Mesodermal cell (in vitro differentiated cells): ENCODE measurements at regions not wholly inside any gene's neighbourhood (a gene's known extent, or its start where the extent isn't known, plus 50 kb on each side); places are given as distances from the start of the nearest gene placed in this dataset.
"Not testable (repeated sequence)": the region's sequence is repeated elsewhere in the genome, so short reads cannot be mapped to it uniquely, and the experiment has no call there.

Experiments
- H3K27ac ChIP-seq: 2 replicates; pipeline ENCODE4 v1.7.0; 2013; ENCODE audit warnings: mild to moderate bottlenecking, low read depth, low read length, moderate library complexity; ENCODE audit not compliant: severe bottlenecking
- H3K36me3 ChIP-seq: 2 replicates; pipeline ENCODE4 v1.7.1; 2013; ENCODE audit warnings: mild to moderate bottlenecking, low read length, moderate library complexity; ENCODE audit not compliant: control insufficient read depth, insufficient read depth
- H3K4me1 ChIP-seq: one replicate; pipeline ENCODE4 v1.7.1; 2013; ENCODE audit warnings: mild to moderate bottlenecking, low read length; ENCODE audit not compliant: insufficient read depth, control insufficient read depth, poor library complexity, severe bottlenecking
- H3K4me3 ChIP-seq: 2 replicates; pipeline ENCODE4 v1.7.0; 2013; ENCODE audit warnings: low read length, control low read depth, mild to moderate bottlenecking; ENCODE audit not compliant: insufficient read depth, poor library complexity, severe bottlenecking; ENCODE audit errors: extremely low read depth
- H3K9me3 ChIP-seq: 2 replicates; pipeline ENCODE4 v1.7.1; 2013; ENCODE audit warnings: mild to moderate bottlenecking, low read length, moderate library complexity; ENCODE audit not compliant: control insufficient read depth
- WGBS, 2 experiments: methylation state at CpG; one replicate each; pipeline ENCODE4 v1.1.5; 2013; ENCODE audit warnings: missing lambda C conversion rate in 2 of 2; ENCODE audit not compliant: insufficient coverage in 2 of 2; 5-methylcytosine and 5-hydroxymethylcytosine counted together

DNA sequence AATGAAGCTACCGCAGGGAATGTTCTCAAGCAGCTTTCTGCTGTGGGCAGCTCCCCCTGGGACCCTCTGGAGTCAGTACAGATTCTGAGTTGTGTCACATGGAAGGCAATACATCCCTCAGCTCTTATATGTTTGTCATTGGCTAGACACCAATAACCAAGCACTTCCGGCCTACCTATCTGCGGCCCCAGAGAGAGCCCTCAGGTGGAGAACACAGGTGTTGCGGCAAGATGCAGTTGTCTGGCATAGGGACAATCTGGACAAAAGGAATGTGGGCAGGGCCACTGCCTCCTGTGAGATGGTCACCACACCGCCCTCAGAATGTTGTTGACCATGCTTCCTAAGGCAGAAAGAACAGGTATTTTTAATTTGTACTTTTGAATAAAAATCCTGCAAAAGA is 118.7 kb downstream of the BRMS1L start:
- H3K27ac ChIP-seq, result no peak overlapping the region
- no peaks in the 10 kb centered on the region for H3K9me3 ChIP-seq
- H3K36me3 ChIP-seq, result no peaks in the 10 kb centered on the region
- WGBS, 2 experiments, result 76 to 81% methylated on average over 4 of the region's 5 CpGs
- no peaks in the 10 kb centered on the region for H3K4me1 ChIP-seq
- no peak overlapping the region for H3K4me3 ChIP-seq

DNA sequence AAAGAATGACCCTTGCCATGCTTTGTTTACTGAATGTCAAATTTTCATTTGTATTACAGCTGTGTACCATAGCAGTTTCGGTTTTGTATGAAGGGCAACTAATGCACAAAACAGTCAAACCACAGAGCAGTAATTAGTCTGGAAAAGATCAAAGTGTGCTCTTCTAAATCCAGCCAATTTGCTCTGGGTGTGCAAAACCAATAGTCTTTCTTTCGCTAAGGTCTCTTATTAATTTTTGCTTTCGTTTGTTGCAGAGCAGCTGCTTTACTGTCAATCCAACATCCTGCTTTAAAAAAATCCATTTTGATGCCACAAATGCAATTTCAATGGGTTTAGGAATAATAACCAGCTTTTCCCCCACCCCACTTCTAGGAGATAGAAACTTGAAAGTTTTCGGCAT is 114.2 kb downstream of the BRMS1L start:
- no peak overlapping the region for H3K4me3 ChIP-seq
- H3K4me1 ChIP-seq, result no peaks in the 10 kb centered on the region
- no peak overlapping the region for H3K27ac ChIP-seq
- 63 to 85% methylated on average over 2 to 4 of the region's 4 CpGs for WGBS, 2 experiments
- no peaks in the 10 kb centered on the region for H3K36me3 ChIP-seq
- no peaks in the 10 kb centered on the region for H3K9me3 ChIP-seq

DNA sequence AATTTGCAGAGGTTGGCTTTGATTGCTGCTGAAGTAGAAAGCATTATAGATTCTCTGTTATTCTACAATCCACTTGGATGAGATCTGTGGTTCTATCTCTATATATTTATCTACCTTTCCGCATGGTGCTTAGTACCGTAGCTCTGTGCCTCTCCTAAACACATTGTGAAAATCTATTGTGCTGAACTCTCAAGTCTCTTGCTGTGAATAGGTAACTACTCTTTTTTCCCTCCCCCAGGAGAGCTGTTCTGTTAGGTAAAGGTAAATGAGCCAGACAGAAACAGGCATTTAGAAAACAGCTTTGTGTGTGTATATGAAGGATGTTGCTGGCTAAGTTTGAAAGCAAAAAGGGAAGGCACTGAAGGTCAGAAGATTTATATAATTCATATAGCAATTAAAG is 112.6 kb downstream of the BRMS1L start:
- no peak overlapping the region for H3K4me3 ChIP-seq

DNA sequence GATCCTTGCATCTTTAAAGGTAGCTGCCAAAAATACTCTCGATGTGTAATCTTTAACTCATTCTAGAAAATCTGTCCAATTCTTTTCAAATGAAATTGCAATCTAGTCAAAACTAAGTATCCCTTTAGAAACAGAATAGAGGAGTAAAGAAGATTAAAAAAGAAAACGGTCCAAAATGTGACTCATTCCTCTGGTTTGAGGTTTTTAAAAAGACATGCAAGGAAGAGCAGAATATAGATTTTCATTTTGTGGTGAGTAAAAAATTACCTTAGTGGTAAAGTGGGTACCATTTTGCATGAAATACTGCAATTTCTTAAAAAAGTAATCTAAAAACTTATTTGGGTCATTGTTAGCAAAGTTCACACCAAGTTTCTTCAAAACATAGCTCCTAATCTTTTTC is 108.4 kb downstream of the BRMS1L start:
- Histone ChIP-seq H3K4me3 (no peak overlapping the region), H3K9me3 (no peaks in the 10 kb centered on the region), H3K4me1 (no peaks in the 10 kb centered on the region), H3K27ac (no peak overlapping the region), H3K36me3 (no peaks in the 10 kb centered on the region)
- 83 to 100% methylated on average over 1 of the region's 2 CpGs for WGBS, 2 experiments

More for the DNA sequence above, 112.6 kb downstream of the BRMS1L start:
- no peaks in the 10 kb centered on the region for H3K4me1 ChIP-seq
- no peaks in the 10 kb centered on the region for H3K36me3 ChIP-seq
- H3K9me3 ChIP-seq, result no peaks in the 10 kb centered on the region
- WGBS, 2 experiments, result 54% methylated on average over 2 of the region's 2 CpGs; no CpG with 5 or more reads in 1 of the 2 experiments
- no peak overlapping the region for H3K27ac ChIP-seq

DNA sequence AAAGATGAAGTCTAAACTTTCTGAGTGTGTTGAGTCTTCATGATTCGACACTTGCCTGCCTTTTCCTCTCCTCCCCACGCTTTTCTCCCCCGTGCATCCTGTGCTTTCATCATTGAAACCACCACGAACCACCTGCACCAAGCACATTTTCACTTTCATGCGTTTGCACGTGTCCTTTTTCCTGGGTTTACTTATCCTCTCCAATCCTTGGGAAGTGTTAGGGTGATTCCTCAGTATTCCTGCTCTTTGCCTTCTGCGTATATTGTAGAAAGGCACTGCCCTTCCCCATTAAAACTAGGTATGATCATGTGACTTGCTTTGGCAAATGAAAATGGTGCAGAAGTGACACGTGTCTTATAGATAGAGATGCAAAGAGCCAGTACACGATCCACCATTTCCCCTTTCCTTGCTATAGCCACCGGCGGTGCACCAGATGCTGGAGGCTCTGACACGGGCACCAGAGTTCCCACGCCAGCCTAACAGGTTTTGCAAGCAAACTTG is 106.6 kb downstream of the BRMS1L start:
- Histone ChIP-seq H3K36me3 (no peaks in the 10 kb centered on the region), H3K4me1 (no peaks in the 10 kb centered on the region), H3K9me3 (no peaks in the 10 kb centered on the region), H3K4me3 (no peak overlapping the region), H3K27ac (no peak overlapping the region)
- 48 to 86% methylated on average over 2 to 7 of the region's 13 CpGs for WGBS, 2 experiments

DNA sequence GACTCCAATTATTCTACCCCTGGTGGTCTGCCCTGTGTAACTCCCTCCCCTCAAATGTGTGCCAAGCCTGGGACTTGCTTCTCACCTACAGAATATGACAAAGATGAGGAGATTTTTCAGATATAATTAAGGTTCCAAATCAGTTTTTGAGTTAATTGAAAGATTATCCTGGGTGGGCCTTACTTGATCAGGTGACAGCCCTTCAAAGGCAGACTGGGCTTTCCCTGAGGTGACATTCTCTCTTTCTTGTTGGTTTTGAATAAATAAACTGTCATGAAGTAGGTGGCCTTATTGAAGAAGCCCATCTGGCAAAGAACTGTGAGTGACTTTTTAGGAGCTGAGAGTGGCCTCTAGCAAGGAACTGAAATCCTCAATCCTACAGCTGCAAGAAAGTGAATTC is 106.0 kb downstream of the BRMS1L start:
- Histone ChIP-seq H3K9me3 (no peaks in the 10 kb centered on the region), H3K4me3 (no peak overlapping the region), H3K27ac (no peak overlapping the region), H3K4me1 (no peaks in the 10 kb centered on the region), H3K36me3 (no peaks in the 10 kb centered on the region)

DNA sequence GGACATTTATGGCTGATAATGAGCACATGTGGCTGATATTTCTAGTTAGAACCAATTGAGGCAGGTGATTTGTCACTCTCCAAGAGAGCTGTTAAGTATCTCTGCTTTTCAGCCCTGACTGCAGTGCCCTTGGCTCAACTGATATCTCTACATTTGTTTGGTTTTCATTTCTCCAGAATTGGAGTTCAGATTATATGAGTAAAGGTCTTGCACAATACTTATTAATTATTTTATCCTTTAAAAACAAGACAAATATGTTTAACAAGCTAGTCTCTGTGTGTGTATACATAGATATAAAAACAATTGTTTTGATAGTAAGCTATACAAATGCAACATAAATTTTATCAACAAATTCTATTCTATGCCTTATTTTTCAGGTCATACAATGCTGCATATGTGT is 105.2 kb downstream of the BRMS1L start:
- no peak overlapping the region for H3K27ac ChIP-seq
- H3K4me3 ChIP-seq, result no peak overlapping the region
- H3K9me3 ChIP-seq, result no peaks in the 10 kb centered on the region
- no peaks in the 10 kb centered on the region for H3K36me3 ChIP-seq
- H3K4me1 ChIP-seq, result no peaks in the 10 kb centered on the region

DNA sequence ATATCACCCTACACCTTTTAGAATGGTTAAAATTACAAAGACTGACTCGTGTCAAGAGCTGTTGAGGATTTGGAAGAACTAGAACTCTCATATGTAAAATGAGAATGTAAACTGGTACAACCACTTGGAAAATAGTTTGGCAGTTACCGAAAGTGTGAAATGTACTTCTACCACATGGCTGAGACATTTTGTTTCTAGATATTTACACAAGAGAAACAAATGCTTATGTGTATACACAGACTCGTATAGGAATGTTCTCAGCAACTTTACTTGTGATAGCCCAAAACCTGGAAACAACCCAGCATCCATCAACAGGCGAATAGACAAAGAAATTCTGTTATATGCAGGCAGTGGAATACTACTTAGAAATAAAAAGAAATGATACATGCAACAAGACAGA is 103.0 kb downstream of the BRMS1L start:
- 100% methylated on average over 1 of the region's 4 CpGs; no CpG with 5 or more reads in 1 of the 2 experiments for WGBS, 2 experiments
- H3K4me3 ChIP-seq, result no peak overlapping the region
- no peaks in the 10 kb centered on the region for H3K9me3 ChIP-seq
- H3K4me1 ChIP-seq, result no peaks in the 10 kb centered on the region
- H3K36me3 ChIP-seq, result no peaks in the 10 kb centered on the region
- no peak overlapping the region for H3K27ac ChIP-seq

DNA sequence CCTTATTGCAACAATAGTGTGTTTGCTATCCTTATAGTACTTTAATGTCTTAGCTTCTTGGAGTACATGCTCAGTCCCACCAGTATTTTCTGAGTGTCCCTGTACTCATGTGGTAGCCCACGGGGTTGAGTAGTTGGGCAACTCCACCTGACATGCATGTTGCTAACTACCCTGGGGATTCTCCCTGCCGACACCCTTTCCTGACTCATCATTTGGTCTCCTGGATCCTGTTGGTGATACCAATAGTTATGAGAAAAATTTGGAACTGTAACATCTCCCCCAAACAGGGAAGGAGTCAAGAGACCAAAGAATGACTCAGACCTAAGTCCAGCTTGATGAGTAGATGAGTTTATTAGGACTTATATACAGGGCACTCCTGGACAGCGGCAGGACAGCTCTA is 101.6 kb downstream of the BRMS1L start:
- no peaks in the 10 kb centered on the region for H3K36me3 ChIP-seq
- H3K27ac ChIP-seq, result no peak overlapping the region
- no peaks in the 10 kb centered on the region for H3K4me1 ChIP-seq
- WGBS, 2 experiments, result 60 to 67% methylated on average over 1 of the region's 3 CpGs
- H3K4me3 ChIP-seq, result no peak overlapping the region
- no peaks in the 10 kb centered on the region for H3K9me3 ChIP-seq

DNA sequence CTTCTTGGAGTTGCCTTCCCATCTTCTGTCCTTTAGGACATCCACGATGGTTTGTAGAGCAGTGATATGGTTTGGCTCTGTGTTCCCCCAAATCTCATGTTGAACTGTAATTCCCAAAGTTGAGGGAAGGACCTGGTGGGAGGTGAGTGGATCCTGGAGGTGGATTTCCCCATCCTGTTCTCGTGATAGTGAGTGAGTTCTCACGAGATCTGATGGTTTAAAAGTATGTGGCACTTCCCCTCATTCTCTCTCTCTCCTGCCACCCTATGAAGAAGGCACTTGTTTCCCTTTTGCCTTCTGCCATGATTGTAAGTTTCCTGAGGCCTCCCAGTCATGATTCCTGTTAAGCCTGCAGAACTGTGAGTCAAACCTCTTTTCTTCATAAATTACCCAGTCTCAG is 99.2 kb downstream of the BRMS1L start:
- Histone ChIP-seq H3K4me1 (no peaks in the 10 kb centered on the region), H3K27ac (no peak overlapping the region), H3K4me3 (no peak overlapping the region), H3K9me3 (no peaks in the 10 kb centered on the region), H3K36me3 (no peaks in the 10 kb centered on the region)
- WGBS, 2 experiments, result 100% methylated on average over 1 of the region's 3 CpGs

DNA sequence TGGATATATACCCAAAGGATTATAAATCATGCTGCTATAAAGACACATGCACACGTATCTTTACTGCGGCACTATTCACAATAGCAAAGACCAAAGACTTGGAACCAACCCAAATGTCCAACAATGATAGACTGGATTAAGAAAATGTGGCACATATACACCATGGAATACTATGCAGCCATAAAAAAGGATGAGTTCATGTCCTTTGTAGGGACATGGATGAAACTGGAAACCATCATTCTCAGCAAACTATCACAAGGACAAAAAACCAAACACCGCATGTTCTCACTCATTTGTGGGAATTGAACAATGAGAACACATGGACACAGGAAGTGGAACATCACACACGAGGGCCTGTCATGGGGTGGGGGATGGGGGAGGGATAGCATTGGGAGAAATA is 96.5 kb downstream of the BRMS1L start:
- H3K36me3 ChIP-seq, H3K4me3 ChIP-seq, H3K9me3 ChIP-seq, H3K27ac ChIP-seq, H3K4me1 ChIP-seq: not testable (repeated sequence)
- 90% methylated on average over 2 of the region's 4 CpGs; no CpG with 5 or more reads in 1 of the 2 experiments for WGBS, 2 experiments

DNA sequence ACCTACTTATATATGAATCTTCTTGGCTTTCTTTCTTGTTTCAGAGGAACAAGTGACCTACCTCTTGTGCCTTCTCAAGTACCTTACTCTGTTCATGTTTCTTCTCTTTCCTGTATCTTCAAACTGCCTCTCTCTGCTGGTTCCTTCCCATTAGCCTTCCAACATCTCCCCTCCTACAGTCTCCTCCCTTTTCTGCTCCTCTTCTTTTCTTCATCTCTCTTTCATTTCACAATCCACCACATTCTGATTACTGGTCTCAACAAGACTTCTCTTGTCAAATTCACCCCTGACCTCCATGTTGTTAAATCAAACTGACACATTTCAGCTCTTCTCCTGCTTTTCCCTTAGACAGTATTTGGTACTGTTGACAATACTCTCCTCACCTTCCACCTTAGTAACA is 95.6 kb downstream of the BRMS1L start:
- no peaks in the 10 kb centered on the region for H3K4me1 ChIP-seq
- no peaks in the 10 kb centered on the region for H3K36me3 ChIP-seq
- no peak overlapping the region for H3K27ac ChIP-seq
- H3K4me3 ChIP-seq, result no peak overlapping the region
- no peaks in the 10 kb centered on the region for H3K9me3 ChIP-seq
